ENCODE measurements at regions not wholly inside any gene's neighbourhood (a gene's known extent, or its start where the extent isn't known, plus 50 kb on each side); places are given as distances from the start of the nearest gene placed in this dataset.

GRCh38 chrX:73922856-73923455 lies 70.4 kb upstream of the XIST start:
- TF ChIP-seq CTCF (conservative IDR thresholded peaks at IDR 0.05; ENCODE audit: low read depth, low read length) = no peak
- TF ChIP-seq POLR2A (IDR thresholded peaks at IDR 0.05; ENCODE audit: low read depth, low read length) = no peak
- TF ChIP-seq RCOR1 (IDR thresholded peaks at IDR 0.05; ENCODE audit: insufficient replicate concordance, low read length) = no peak
- TF ChIP-seq CEBPB (IDR thresholded peaks at IDR 0.05; ENCODE audit: low read depth, low read length) = no peak
- TF ChIP-seq MXI1 (IDR thresholded peaks at IDR 0.05; ENCODE audit: borderline replicate concordance, low read depth, low read length) = no peak

All from IMR-90 (cell line).